AG20443 (cell line): ENCODE measurements at regions not wholly inside any gene's neighbourhood (a gene's known extent, or its start where the extent isn't known, plus 50 kb on each side); places are given as distances from the start of the nearest gene placed in this dataset.

Experiments used
- DNase-seq: peaks from one replicate; pipeline ENCODE4 v3.0.0; 2012; ENCODE audit warnings: low spot score, mixed read lengths

DNA sequence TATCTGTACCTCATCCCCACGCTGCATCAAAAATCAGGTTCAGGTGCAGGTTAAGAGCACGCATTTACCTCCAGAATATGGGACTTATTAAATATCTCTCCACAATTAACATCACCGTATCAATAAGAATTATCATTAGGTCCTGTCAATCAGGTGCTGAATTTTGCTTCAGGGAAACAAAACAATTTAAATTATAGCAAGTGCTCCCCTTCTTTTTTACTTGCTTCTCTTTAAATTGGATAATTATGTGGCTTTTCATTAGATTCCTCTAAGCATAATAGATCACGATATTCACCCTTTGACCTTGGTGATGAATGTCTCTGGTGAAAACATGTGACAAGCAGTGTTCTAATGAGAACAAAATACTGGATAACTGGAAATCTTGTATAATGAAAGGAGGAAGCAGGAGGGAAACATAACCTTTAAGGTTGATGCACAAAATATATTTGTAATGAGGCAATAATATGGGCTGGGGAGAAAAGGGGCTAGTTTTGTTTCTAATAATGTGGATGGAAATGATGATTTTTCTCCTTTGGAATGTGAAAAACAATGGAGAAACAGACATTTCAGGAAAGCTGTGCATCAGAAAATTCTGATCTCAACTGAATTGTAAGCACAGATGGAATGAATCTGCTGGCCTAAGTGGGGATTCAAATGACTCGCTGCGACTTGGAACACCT is 166.9 kb downstream of the SNX10 start:
- no peak for DNase-seq

DNA sequence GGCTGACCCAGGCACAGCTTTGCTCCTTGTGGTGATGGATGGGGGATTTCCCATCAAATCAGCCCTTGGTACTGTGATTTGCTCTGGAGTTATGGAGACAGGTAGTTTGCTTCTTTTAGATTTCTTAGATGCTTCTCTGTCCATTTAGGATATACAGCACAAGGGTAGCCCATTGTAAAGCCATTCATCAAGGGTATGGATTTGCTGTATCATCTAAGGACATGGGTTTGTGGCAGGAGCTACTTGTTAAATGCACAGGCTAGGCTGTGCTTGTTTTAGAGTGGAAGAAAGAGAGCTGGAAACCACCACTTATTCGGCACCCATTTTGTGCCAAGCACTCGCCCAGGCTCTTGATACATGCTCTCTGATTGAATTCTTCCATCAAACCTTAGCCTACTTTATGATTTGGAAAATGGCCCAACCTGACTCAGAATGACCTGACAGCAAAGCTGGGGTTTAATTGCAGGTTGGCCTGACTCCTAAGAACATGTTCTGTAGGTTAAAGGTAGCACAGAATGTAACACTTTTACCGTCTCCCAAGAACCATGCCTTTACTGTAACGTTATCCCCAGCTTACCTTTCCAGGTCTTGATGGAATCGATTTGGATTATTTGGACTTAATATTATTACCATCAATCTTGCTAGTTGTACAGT is 168.0 kb downstream of the SNX10 start:
- no peak for DNase-seq

DNA sequence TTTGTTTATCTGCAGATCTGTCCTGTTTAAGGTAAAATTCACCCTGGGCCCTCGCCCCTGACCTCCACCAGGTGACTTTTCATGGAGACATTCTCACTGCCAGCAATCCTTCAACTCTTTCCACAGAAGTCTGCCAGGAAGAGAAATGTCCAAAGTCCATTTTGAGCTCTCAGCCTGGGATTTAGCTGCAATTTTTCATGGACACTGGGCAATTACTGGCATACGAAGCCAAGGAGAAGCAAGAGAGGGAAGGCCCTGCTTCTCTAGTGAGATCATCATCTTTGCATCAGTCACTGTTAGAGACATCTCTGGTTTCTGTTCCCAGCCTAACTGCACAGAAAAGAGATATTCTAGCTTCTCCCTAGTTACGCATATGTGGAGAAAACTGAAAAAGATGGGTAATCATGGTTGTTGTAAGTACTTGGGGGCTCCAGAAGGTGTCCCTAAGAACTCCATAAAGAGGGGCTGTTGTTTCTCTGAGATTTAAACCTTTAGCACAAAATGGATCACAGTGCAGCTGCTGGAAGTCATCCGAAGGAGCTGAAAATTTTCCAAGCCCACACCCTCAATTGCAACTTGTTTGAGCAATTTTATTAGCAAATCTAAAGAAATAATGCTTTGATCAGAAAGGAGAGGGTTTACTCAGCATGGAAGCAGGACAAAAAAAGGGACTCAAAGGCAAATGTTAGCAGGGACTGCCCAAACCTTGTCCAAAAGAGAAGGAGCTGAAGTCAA is 168.9 kb downstream of the SNX10 start:
- DNase-seq: no peak

DNA sequence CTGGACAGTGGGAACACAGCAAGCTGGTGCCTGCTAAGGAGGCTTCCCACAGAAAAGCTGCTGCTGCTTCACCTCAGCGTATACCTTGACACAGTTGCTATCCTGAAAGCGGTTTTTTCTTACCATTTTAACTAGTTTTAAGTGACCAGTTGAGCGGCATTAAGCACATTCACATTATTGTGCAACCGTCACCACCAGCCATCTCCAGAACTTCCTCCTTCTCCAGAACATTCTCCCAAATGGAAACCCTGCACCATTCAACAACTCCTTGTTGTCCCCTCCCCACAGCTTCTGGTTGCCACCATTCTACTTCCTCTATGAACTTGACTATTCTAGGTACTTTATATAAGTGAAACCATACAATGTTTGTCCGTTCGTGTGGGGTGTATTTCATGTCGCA is 169.9 kb downstream of the SNX10 start:
- no peak for DNase-seq

DNA sequence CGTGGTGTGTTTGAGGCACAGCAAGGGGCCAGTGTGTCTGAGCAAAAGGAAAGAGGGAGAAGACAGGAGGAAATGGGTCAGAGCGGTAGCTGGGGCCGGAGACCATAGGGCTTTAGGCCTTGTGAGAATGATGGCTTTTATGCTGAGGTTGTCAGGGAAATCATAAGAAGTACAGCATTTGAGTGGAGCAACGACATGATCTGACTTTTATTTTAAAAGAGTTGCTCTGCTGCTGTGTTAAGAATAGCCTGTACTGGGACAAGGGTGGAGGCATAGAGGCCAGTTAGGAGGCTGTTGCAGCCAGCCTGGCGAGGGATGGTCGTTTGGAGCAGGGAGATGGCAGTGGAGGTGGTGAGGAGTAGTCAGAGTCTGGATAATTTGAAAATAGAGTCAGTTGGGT is 174.3 kb downstream of the SNX10 start:
- no peak for DNase-seq

DNA sequence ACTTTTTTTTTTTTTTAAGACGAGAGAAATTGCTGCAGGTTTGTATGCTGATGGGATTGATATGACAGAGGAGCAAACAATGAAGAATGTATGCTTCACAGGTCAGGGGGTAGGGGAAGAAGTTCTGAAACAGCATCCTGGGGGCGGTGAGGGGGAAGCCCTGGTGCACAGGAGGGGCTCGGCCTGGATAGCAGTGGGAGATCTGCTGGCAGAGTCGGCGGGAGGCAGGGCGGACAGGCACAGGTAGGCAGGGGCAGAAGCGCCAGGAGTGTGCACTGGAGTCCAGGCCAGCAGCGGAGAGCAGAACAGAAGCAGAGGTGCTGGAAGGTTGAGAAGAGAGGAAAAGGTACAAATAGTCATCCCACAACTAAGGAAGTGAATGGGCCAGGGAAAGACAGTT is 175.4 kb downstream of the SNX10 start:
- DNase-seq: no peak

DNA sequence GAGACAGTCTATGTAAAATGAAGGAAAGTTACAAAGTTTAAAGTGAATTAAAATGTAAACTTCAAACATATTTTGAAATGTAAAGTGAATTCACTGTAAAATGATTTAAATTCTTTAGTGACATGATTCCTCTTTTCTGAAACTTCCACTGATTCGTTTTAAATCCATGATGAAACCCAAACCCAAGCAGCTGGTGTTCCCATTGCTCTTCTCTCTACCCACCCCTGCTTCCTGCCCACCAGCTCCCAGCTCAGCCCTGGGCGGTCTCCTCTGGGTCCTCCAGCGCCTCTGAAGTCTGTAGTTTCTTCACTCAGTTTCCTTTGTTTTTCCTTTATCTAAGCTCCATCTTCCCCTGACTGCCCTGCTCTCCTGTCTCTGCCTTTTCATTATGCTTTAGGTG is 175.9 kb downstream of the SNX10 start:
- no peak for DNase-seq

DNA sequence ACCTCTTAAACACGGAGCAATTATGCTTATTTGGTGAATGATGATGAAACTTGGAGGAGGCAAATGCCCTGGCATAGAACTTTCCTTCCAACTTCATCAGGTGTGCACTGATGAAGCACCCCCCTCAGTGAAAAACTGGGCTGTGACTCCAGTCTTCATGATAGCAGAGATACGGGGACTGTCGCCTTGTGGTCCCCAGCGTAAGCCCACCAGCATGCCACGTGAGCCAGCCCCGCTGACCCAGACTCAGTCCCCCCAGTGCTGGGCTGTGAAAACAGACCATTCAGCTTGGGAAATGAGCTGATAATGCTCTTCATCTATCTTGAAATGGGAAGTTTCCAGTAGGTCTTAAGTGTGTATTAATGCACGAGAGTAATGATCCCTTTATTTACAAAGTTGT is 177.0 kb downstream of the SNX10 start:
- no peak for DNase-seq

DNA sequence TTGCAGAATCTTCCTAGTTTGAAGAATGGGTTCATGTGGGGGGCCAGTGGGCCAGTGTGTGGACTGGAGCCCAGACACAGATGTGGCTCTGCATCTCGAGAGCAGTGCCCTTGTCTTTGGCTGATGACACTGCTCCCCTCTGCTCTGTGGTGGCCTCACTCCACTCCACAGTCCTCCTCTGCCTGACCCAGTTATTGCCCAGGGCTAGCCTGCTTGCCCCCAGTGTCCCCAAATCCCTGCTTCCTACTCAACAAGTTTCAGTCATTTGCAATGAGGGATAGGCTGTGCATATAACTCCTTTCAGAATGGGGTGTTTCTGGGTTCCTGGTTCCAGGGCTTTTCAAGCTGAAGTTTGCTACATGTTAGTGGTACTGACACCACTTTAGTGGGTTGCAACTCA is 177.5 kb downstream of the SNX10 start:
- no peak for DNase-seq

DNA sequence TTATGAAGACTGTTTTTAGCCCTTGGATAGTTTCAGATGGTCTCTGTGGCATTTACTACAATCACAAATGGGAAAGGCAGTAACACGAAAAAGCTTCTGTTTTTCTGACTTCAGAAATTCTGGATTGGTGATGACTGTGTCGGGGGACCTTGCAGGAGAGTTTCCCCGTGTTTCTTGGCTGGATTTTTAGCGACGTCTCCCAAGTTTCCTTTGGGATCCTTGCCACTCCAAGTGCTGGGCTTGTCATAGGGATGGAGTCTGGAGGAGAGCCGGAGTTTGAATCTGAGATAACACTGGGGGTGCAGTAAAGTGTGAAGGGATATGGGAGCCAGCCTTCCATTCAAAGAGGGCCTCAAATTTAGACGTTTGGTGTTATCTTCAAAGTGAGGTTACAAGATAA is 179.0 kb downstream of the SNX10 start:
- DNase-seq: no peak

DNA sequence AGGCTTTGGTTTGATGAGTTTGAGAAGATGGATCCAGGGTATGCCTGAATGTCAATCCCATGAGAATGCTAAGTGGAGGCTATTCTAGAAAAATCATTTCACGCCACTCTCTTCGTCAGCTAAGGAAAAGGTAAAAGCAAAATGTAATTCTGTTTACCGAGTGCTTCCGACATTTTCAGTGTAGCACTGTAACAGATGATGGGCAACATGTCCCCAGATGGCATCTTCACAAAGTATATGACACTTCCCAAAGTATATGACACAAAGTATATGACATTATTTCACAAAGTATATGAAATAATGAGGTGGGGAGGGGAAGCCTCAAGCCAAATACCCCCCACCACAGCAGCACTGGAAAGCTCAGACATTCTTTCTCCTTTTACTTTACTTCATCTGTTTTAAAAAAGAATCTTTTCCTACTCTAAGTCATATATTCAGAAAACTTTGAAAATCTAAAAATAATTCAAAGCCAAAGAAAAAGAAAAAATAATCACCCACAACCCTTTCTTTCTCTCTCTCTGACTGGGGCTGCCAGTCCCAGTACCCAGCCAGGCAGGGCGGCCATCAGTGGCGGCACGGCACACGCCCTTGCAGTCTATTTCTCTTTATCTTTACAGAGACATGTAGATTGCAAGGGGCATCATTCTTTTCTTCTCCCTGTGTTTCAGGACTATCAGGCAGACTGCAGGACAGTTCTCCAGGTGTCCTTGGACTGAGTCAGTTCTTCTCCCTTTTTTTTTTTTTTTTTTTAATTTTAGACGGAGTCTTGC is 179.8 kb downstream of the SNX10 start:
- DNase-seq: no peak

DNA sequence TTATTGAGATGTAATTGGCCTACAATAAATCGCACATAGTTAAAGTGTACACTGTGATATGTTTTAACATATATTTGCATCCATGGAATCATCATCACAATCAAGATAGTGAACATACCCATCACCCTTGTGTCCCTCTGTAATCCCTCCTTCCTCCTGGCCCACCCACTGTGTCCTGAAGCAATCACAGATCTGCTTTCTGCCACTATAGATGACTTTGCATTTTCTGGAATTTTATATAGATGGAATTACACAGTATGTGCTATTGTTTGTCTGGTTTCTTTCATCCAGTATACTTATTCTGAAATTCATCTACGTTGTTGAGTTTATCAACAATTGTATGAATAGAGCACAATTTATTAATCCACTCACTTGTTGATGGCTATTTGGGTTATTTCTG is 181.3 kb downstream of the SNX10 start:
- DNase-seq: no peak

DNA sequence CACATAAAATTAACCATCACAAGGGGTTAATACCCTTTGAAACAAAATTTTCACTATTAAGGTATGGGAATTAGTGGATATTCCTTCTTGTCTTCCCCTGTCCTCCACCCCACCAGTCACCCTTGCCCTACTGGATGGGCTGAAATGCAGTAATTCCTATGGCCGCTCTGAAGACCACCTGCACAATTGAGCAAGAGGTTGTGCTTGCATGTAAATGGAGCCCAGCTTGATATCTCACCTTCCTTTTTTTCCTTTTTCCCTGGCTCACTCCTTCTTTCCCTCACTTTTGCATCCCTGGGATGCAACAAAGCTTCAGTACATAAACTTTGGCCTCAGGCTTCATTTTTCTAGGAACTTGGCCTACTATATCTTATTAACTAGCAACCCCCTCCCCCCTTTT is 184.6 kb downstream of the SNX10 start:
- no peak for DNase-seq

DNA sequence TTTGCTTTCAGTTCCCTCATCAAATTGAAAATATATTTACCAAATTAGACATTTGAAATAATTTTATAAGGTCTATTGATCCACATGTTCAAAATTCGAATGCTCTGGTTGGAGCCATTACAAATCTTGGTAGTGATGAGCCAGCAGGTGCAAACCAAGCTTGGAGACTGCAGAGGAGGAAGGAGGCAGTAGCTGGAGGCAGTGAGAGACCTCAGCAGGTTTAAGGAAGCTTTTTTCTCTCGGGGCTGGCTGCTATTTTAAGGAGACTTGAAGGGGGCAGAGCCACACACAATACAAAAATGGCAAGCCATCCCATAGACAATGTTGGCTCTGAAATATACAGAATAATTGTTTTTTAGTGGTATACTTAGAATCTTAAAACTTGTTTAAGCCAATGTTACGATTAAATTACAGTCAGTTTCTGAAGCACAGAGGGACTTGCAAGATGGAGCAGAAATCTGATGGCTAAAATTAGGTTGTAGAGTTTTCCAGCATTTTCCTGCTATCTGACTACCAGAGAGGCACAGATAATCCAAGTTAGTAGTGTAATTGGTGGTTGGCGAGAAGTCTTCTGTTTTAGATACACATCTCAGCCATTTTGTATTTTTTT is 185.8 kb downstream of the SNX10 start:
- no peak for DNase-seq

DNA sequence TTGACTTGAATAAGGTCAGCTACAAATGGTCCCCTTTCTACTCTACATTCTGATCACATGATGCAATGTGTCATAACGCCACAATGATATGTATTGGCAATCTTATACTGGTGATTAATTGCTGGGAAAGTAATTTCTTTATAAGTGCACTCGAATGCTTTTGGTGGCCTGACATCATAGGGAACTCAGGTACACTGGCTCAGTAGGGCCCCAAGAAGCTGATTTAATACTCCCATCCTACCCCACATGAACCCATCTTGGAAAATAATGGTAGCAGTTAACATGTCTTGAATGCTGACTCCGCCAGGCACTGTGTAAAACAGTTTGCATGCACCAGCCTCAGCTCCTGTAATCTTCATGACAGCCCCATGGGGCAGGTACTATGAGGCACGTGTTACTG is 186.9 kb downstream of the SNX10 start:
- DNase-seq: no peak

DNA sequence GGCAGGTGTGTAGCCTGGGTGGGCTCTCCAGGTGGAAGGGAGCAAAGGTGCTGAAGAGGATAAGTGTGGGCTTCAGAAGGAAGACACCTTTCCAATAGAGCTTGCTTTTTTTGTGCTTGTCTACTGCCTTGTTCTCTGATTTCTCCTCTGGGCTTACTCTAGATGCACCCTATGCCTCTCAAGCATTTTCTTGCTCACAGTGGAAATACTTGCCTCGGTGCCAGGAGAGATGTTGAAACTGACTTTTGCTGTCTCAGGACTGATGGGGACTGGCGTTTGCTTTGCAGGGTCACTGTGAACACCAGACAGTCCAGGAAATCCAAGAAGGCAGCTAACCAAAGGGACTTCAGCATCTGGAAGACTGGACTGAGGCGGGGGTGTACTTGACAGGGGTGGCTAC is 187.9 kb downstream of the SNX10 start:
- DNase-seq: peak; percentile 25

DNA sequence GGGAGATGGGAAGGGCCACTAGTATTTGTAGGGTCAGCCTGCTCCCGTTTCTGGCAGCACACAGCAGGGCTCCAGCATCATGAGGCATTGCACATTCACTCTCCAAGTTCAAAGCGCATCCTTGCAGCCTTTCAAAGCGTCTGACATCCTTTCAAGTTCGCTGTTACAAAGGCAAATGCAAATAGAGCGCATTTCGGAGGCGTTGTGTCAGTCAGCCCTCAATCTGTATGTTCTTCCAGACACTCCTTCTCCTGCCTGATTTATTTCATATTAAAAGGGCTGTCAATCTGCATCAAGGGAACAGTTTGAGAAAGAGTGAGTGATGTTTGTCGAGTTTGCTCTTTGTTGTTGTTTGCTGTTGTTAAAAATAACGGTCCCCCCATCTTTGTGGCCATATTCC is 188.5 kb downstream of the SNX10 start:
- no peak for DNase-seq

DNA sequence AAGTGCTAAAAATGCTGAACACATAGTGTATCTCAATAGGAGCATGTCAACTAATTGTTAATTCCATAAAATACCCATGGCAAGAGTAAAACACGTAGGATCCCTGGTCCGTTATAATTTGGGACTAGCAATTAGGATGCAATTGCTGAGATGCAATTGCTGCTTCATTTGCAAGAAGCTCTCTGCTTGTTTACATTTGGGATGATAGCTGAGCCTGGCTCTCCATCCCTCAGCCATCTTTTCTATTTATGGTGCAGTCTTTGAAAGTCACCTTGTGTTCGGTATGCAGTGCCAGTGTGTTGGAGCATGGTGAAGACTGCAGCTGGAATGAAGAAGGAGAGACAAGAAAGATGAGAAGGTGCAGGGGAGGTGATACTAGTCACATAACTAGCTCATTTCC is 191.3 kb downstream of the SNX10 start:
- no peak for DNase-seq

DNA sequence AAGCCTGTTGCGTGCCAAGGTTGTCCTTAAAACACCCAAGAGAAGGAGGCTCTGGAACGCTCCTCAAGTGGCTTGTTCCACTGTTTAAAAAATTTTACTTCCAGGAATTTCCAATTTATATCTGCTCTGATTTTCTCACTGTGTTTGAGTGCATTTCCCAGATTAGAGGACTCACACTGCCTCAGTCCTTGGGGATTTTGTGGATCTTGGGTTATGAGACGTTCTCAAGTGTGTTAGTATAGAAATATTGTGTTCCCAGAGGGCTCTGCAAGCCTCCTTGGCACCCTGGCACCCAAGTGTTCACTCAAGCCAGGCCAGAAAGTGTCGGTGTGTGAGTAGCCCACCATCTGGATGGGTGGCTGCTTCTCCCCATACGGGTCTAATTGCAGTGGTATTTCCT is 192.2 kb downstream of the SNX10 start:
- no peak for DNase-seq

DNA sequence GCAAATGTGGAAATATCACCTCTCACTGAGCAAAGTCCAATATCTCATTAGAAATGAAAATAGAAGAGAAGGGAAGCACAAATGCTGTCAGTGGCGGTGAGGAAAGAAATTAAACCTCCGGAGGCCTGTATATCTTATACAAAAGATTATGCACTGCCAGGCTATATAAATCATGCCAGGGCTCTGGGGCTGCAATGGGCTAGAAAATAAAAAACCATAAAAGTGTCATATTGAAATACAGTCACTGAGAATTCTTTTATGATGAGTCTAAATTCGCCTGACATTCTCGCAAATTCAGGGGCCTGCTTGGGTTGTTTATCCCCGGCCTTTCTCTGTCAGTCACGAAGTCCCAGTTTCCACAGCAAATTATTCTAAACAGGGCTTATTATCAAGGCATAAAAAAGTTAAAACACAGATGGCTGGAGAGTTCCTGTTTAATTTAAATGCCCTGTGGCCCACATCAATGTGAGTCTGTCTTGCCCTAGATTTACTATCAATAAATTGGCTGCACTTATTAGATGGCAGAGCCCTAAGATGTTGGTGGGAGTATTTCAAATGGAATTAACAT is 193.8 kb downstream of the SNX10 start:
- peak; percentile 22 for DNase-seq

DNA sequence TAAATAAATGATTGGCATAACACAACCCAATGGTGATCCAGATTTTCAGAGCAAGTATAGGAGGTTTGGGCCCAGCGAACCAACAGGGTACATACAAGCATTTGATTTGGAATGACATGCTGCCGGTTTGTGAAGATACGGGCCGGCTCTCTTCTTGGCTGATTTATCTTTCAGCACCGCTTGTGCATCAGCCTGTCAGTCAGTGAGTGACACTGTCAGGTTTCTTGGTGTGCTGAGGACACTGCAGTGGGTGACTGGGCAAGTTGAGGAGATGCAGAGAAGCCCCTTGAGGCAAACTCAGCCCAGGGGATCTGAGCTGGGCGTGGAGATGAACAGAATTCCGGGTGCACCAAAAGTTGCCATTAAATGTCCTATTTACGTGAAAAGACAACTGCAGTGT is 194.5 kb downstream of the SNX10 start:
- no peak for DNase-seq
